H9 (cell line): ENCODE measurements at regions not wholly inside any gene's neighbourhood (a gene's known extent, or its start where the extent isn't known, plus 50 kb on each side); places are given as distances from the start of the nearest gene placed in this dataset.

Source experiments
- DNase-seq: peaks from one replicate; pipeline ENCODE4 v3.0.0-alpha.2; 2017
- H2AFZ ChIP-seq: one replicate; pipeline ENCODE4 v1.6.1; 2013; ENCODE audit warnings: mild to moderate bottlenecking, low read length, control low read depth, moderate library complexity
- H2AK5ac ChIP-seq: 2 replicates; pipeline ENCODE4 v1.6.1; 2013; ENCODE audit warnings: low read length, control low read depth, mixed read lengths; ENCODE audit not compliant: insufficient read length
- H2BK120ac ChIP-seq: one replicate; pipeline ENCODE4 v1.6.1; 2013; ENCODE audit warnings: low read depth, mild to moderate bottlenecking, low read length, control low read depth, inconsistent platforms; ENCODE audit not compliant: poor library complexity, severe bottlenecking
- H2BK12ac ChIP-seq: 2 replicates; pipeline ENCODE4 v1.6.1; 2013; ENCODE audit warnings: low read length, control low read depth, mixed read lengths, low read depth; ENCODE audit not compliant: insufficient read length
- H2BK15ac ChIP-seq: 2 replicates; pipeline ENCODE4 v1.6.1; 2013; ENCODE audit warnings: low read depth, low read length, control low read depth
- H2BK20ac ChIP-seq: one replicate; pipeline ENCODE4 v1.6.1; 2013; ENCODE audit warnings: low read depth, mild to moderate bottlenecking, low read length, control low read depth, inconsistent platforms; ENCODE audit not compliant: poor library complexity, severe bottlenecking
- H2BK5ac ChIP-seq: 2 replicates; pipeline ENCODE4 v1.6.1; 2013; ENCODE audit warnings: low read length, control low read depth, mixed read lengths; ENCODE audit not compliant: insufficient read length
- H3K14ac ChIP-seq: 2 replicates; pipeline ENCODE4 v1.6.1; 2013; ENCODE audit warnings: low read length, control low read depth; ENCODE audit not compliant: insufficient read depth
- H3K18ac ChIP-seq: 2 replicates; pipeline ENCODE4 v1.6.1; 2013; ENCODE audit warnings: low read depth, mild to moderate bottlenecking, mixed read lengths, low read length, control low read depth; ENCODE audit not compliant: insufficient read length
- H3K23ac ChIP-seq: 2 replicates; pipeline ENCODE4 v1.6.1; 2013; ENCODE audit warnings: low read length, control low read depth, mixed read lengths, low read depth; ENCODE audit not compliant: insufficient read length
- H3K23me2 ChIP-seq: 2 replicates; pipeline ENCODE4 v1.6.1; 2013; ENCODE audit warnings: low read depth, mild to moderate bottlenecking, mixed read lengths, low read length, control low read depth; ENCODE audit not compliant: insufficient read length, poor library complexity, severe bottlenecking
- H3K27ac ChIP-seq: 2 replicates; pipeline ENCODE4 v1.5.1; 2013; ENCODE audit warnings: low read length, control low read depth, mixed read lengths, low read depth; ENCODE audit not compliant: insufficient read length
- H3K27me3 ChIP-seq: 2 replicates; pipeline ENCODE4 v1.6.1; 2013; ENCODE audit warnings: low read length, control low read depth, inconsistent platforms; ENCODE audit not compliant: insufficient read depth
- H3K4ac ChIP-seq: 2 replicates; pipeline ENCODE4 v1.6.1; 2013; ENCODE audit warnings: low read depth, mild to moderate bottlenecking, control low read depth, inconsistent platforms, low read length, moderate library complexity
- H3K4me1 ChIP-seq: 2 replicates; pipeline ENCODE4 v1.6.1; 2013; ENCODE audit warnings: low read length, control low read depth, inconsistent platforms; ENCODE audit not compliant: insufficient read depth
- H3K4me2 ChIP-seq: 2 replicates; pipeline ENCODE4 v1.6.1; 2013; ENCODE audit warnings: low read length, control low read depth, mixed read lengths; ENCODE audit not compliant: insufficient read length, insufficient read depth
- H3K56ac ChIP-seq: 2 replicates; pipeline ENCODE4 v1.6.1; 2013; ENCODE audit warnings: low read depth, mild to moderate bottlenecking, mixed read lengths, low read length, control low read depth; ENCODE audit not compliant: insufficient read length
- H3K79me1 ChIP-seq: 2 replicates; pipeline ENCODE4 v1.6.1; 2013; ENCODE audit warnings: low read depth, mild to moderate bottlenecking, moderate library complexity, low read length, control low read depth, inconsistent platforms; ENCODE audit not compliant: insufficient read depth, poor library complexity, severe bottlenecking
- H3K79me2 ChIP-seq: 2 replicates; pipeline ENCODE4 v1.6.1; 2013; ENCODE audit warnings: low read length, control low read depth, inconsistent platforms; ENCODE audit not compliant: insufficient read depth
- H3K9ac ChIP-seq: 2 replicates; pipeline ENCODE4 v1.6.1; 2013; ENCODE audit warnings: low read length, control low read depth, mixed read lengths; ENCODE audit not compliant: insufficient read length; ENCODE audit errors: extremely low read depth
- H3K9me3 ChIP-seq: one replicate; pipeline ENCODE4 v1.6.1; 2013; ENCODE audit warnings: low read depth, low read length, inconsistent platforms; ENCODE audit not compliant: control insufficient read depth
- H3T11ph ChIP-seq: one replicate; pipeline ENCODE4 v1.6.1; 2013; ENCODE audit warnings: mild to moderate bottlenecking, low read length, control low read depth, inconsistent platforms
- H4K20me1 ChIP-seq: one replicate; pipeline ENCODE4 v1.6.1; 2013; ENCODE audit not compliant: control insufficient read depth, insufficient read length, insufficient read depth
- H4K5ac ChIP-seq: 2 replicates; pipeline ENCODE4 v1.6.1; 2013; ENCODE audit warnings: low read depth, mild to moderate bottlenecking, mixed read lengths, low read length, control low read depth; ENCODE audit not compliant: insufficient read length
- H4K8ac ChIP-seq: replicated peaks from 2 replicates; pipeline ENCODE4 v1.6.1; 2013; ENCODE audit warnings: low read length, control low read depth, mixed read lengths, low read depth; ENCODE audit not compliant: insufficient read length
- H4K91ac ChIP-seq: 2 replicates; pipeline ENCODE4 v1.6.1; 2013; ENCODE audit warnings: low read depth, mild to moderate bottlenecking, moderate library complexity, mixed read lengths, low read length, control low read depth; ENCODE audit not compliant: insufficient read length
- H3K27ac Mint-ChIP-seq, 3 experiments: 2 replicates in 2 of 3; 3 replicates in 1 of 3; pipeline ENCODE4 v1.8.0; 2020 to 2021; ENCODE audit warnings: mixed read lengths in 3 of 3, mild to moderate bottlenecking in 1 of 3, moderate library complexity in 1 of 3
- H3K27me3 Mint-ChIP-seq: 2 replicates; pipeline ENCODE4 v1.8.0; 2021; ENCODE audit warnings: low read depth, mild to moderate bottlenecking, moderate library complexity, mixed read lengths
- H3K36me3 Mint-ChIP-seq, 3 experiments: 2 replicates in 2 of 3; 3 replicates in 1 of 3; pipeline ENCODE4 v1.8.0; 2020 to 2021; ENCODE audit warnings: low read depth in 3 of 3, mixed read lengths in 3 of 3; ENCODE audit not compliant: insufficient read depth in 1 of 3
- H3K4me1 Mint-ChIP-seq, 2 experiments: 2 replicates each; pipeline ENCODE4 v1.8.0; 2020; ENCODE audit warnings: mixed read lengths in 2 of 2
- H3K4me3 Mint-ChIP-seq, 2 experiments: 2 replicates in 1 of 2; 3 replicates in 1 of 2; pipeline ENCODE4 v1.8.0; 2020 to 2021; ENCODE audit warnings: mild to moderate bottlenecking in 2 of 2, mixed read lengths in 2 of 2, moderate library complexity in 1 of 2
- H3K9me3 Mint-ChIP-seq, 2 experiments: 2 replicates in 1 of 2; 3 replicates in 1 of 2; pipeline ENCODE4 v1.8.0; 2020; ENCODE audit warnings: mild to moderate bottlenecking in 2 of 2, mixed read lengths in 2 of 2, moderate library complexity in 1 of 2
- CTCF ChIP-seq: fragments of 200-600 bp; sonication (generic); conservative IDR thresholded peaks from 3 replicates; pipeline ENCODE4 v1.8.0; 2021; ENCODE audit warnings: antibody characterized with exemption, mild to moderate bottlenecking
- WGBS: extraction: QIAGEN DNeasy Blood & Tissue Kit; methylation state at CpG from one replicate; pipeline ENCODE4 v1.1.7; 2013; ENCODE audit warnings: missing lambda C conversion rate, low lambda C conversion rate, mixed read lengths; ENCODE audit not compliant: insufficient read length; ENCODE audit errors: extremely low coverage; 5-methylcytosine and 5-hydroxymethylcytosine counted together

GRCh38 chr7:115676707-115677106 is 353.9 kb downstream of the TFEC start:
- Histone ChIP-seq H2AK5ac (no peak overlapping the region), H3K18ac (no peak overlapping the region), H3K4ac (no peak overlapping the region), H2BK15ac (no peak overlapping the region), H3K4me1 (no peaks in the 10 kb centered on the region; the same call in 1 of the 2 replicates), H3K23me2 (no peaks in the 10 kb centered on the region), H2BK5ac (no peak overlapping the region), H4K20me1 (no peaks in the 10 kb centered on the region), H3K4me2 (no peak overlapping the region), H2BK20ac (no peak overlapping the region), H3K79me1 (no peaks in the 10 kb centered on the region), H3K9me3 (no peaks in the 10 kb centered on the region), H3K14ac (no peak overlapping the region), H3K27me3 (no peaks in the 10 kb centered on the region), H3K23ac (no peak overlapping the region), H3T11ph (no peak overlapping the region), H3K27ac (no peak overlapping the region), H3K56ac (no peak overlapping the region), H4K8ac (no peak overlapping the region), H3K79me2 (no peaks in the 10 kb centered on the region), H4K5ac (no peak overlapping the region), H2AFZ (no peak overlapping the region), H4K91ac (no peak overlapping the region), H2BK12ac (no peak overlapping the region), H3K9ac (no peak overlapping the region), H2BK120ac (no peak overlapping the region)
- H3K4me1 Mint-ChIP-seq, result peaks cover 11 to 14% of the 10 kb centered on the region in 2 experiments
- H3K9me3 Mint-ChIP-seq, result no peaks in the 10 kb centered on the region
- no CpG with 5 or more reads among the region's 3 CpGs for WGBS
- H3K36me3 Mint-ChIP-seq, result no peaks in the 10 kb centered on the region
- no peaks in the 10 kb centered on the region for H3K27me3 Mint-ChIP-seq
- TF ChIP-seq CTCF, result no peak
- H3K4me3 Mint-ChIP-seq, result no peak overlapping the region
- no peak for DNase-seq
- no peak overlapping the region for H3K27ac Mint-ChIP-seq
